ENCODE measurements at regions not wholly inside any gene's neighbourhood (a gene's known extent, or its start where the extent isn't known, plus 50 kb on each side); places are given as distances from the start of the nearest gene placed in this dataset.

DNA sequence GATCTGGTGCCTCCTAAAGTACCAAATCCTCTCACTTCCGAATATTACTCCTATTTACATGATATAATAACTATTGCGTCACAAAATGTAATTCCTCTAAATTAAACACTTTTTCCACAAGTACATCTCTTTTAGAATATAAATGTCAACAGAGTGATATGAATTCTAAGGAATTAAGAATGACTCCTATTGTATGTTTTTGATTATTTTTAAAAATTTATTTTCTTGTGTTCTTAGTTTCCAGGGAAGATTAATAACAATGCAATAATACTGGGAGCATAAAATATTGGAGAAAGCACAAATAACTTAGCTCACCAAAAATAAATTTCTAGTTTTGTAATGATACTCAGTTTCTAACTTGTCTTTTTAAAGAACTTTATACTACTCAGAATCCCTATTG is 184.9 kb downstream of the PCDH18 start:
- H3K9ac ChIP-seq (ENCODE audit: control insufficient read depth, insufficient read depth, low read length), result no peak overlapping the region
- H3K4me2 ChIP-seq (ENCODE audit: control insufficient read depth, insufficient read depth), result no peak overlapping the region
- no peaks in the 10 kb centered on the region for H3K36me3 ChIP-seq (ENCODE audit: control insufficient read depth in 2 of 2, insufficient read depth in 2 of 2, low read length in 1 of 2)
- ATAC-seq (no peak), DNase-seq (ENCODE audit: low read depth, low spot score) (no peak), FAIRE-seq (no peak)
- H4K20me1 ChIP-seq (ENCODE audit: control insufficient read depth, insufficient read depth), result no peaks in the 10 kb centered on the region
- no peaks in the 10 kb centered on the region for H3K4me1 ChIP-seq (ENCODE audit: control insufficient read depth, insufficient read depth, low read length)
- CTCF ChIA-PET, result no interaction called here
- no TSS peak for BruUV-seq (replicated peaks)
- H3K27ac ChIP-seq (ENCODE audit: control insufficient read depth, insufficient read depth), result no peak overlapping the region
- H3K27me3 ChIP-seq (replicated peaks in 1 of 2; ENCODE audit: control insufficient read depth in 2 of 2, insufficient read depth in 2 of 2, low read length in 1 of 2), result no peaks in the 10 kb centered on the region
- no peak overlapping the region for H2AFZ ChIP-seq (ENCODE audit: control insufficient read depth, low read depth, low read length)
- SMC1A ChIA-PET (ENCODE audit: uncharacterized antibody, unreplicated experiment), result no interaction called here
- POLR2A ChIA-PET, result interaction anchor here (0.6 kb wide), 1 partner anchor 84 kb away, joined by 3 read pairs; no protein-coding TSS in a partner anchor
- RAD21 ChIA-PET (ENCODE audit: unreplicated experiment), result no interaction called here
- no peak overlapping the region for H3K4me3 ChIP-seq
- no peaks in the 10 kb centered on the region for H3K79me2 ChIP-seq (ENCODE audit: control insufficient read depth, insufficient read depth, low read length)
- WGBS (ENCODE audit: insufficient coverage, insufficient replicate concordance, low lambda C conversion rate, missing lambda C conversion rate), result 42% methylated on average over 2 of the region's 2 CpGs
- intact Hi-C loops (cut with micrococcal nuclease; ENCODE audit: unreplicated experiment) (no loop called here), in situ Hi-C loops (cut with MboI) (no loop called here)
- TF ChIP-seq, protein P1, sequence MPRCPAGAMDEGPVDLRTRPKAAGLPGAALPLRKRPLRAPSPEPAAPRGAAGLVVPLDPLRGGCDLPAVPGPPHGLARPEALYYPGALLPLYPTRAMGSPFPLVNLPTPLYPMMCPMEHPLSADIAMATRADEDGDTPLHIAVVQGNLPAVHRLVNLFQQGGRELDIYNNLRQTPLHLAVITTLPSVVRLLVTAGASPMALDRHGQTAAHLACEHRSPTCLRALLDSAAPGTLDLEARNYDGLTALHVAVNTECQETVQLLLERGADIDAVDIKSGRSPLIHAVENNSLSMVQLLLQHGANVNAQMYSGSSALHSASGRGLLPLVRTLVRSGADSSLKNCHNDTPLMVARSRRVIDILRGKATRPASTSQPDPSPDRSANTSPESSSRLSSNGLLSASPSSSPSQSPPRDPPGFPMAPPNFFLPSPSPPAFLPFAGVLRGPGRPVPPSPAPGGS (IDR thresholded peaks at IDR 0.05; ENCODE audit: borderline replicate concordance, insufficient read depth, low read depth, low read length, poor library complexity, severe bottlenecking), result no peak
- TF ChIP-seq ZZZ3 (IDR thresholded peaks at IDR 0.05; ENCODE audit: control insufficient read depth, insufficient read length, low read depth) (no peak), STAT1 (conservative IDR thresholded peaks at IDR 0.05) (no peak), RAD51 (IDR thresholded peaks at IDR 0.05) (no peak), ZNF207 (IDR thresholded peaks at IDR 0.05; ENCODE audit: borderline replicate concordance) (no peak), HDAC2 (IDR thresholded peaks at IDR 0.05) (no peak)
- no peaks in the 10 kb centered on the region for H3K9me3 ChIP-seq (replicated peaks; ENCODE audit: control insufficient read depth, insufficient read depth, low read length)

DNA sequence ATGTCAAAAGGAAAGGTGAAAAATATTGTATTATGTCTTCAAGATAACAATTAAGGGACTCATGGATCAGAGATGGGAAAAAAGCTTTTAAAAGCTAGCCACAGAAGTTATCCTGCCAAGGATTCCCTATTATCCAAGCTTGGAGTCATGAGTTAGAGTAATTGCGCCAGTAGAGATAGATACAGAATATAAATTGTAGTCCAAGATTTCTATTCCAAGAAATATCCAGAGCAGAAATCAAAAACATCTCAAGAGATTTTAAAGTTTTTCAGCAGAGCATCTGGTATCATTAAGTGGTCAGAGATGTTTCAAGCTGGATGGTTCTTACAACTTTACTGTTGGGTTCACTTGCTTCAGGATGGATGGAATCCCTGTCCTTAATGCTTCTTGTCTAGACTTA is 186.7 kb downstream of the PCDH18 start:
- no peak overlapping the region for H3K4me2 ChIP-seq (ENCODE audit: control insufficient read depth, insufficient read depth)
- DNase-seq (ENCODE audit: low read depth, low spot score), result no peak
- no peak for ATAC-seq
- no peaks in the 10 kb centered on the region for H3K79me2 ChIP-seq (ENCODE audit: control insufficient read depth, insufficient read depth, low read length)
- intact Hi-C loops (cut with micrococcal nuclease; ENCODE audit: unreplicated experiment) (no loop called here), in situ Hi-C loops (cut with MboI) (no loop called here)
- 29% methylated on average over 1 of the region's 1 CpG for WGBS (ENCODE audit: insufficient coverage, insufficient replicate concordance, low lambda C conversion rate, missing lambda C conversion rate)
- H3K36me3 ChIP-seq (ENCODE audit: control insufficient read depth in 2 of 2, insufficient read depth in 2 of 2, low read length in 1 of 2), result no peaks in the 10 kb centered on the region
- SMC1A ChIA-PET (ENCODE audit: uncharacterized antibody, unreplicated experiment), result no interaction called here
- H3K27ac ChIP-seq (ENCODE audit: control insufficient read depth, insufficient read depth), result no peak overlapping the region
- BruUV-seq (replicated peaks), result no TSS peak
- H2AFZ ChIP-seq (ENCODE audit: control insufficient read depth, low read depth, low read length), result no peak overlapping the region
- H3K27me3 ChIP-seq (replicated peaks in 1 of 2; ENCODE audit: control insufficient read depth in 2 of 2, insufficient read depth in 2 of 2, low read length in 1 of 2), result no peaks in the 10 kb centered on the region
- no peak overlapping the region for H3K4me3 ChIP-seq
- FAIRE-seq, result no peak
- no peak overlapping the region for H3K9ac ChIP-seq (ENCODE audit: control insufficient read depth, insufficient read depth, low read length)
- H3K4me1 ChIP-seq (ENCODE audit: control insufficient read depth, insufficient read depth, low read length), result no peaks in the 10 kb centered on the region
- CTCF ChIA-PET, result no interaction called here
- RAD21 ChIA-PET (ENCODE audit: unreplicated experiment), result no interaction called here
- H4K20me1 ChIP-seq (ENCODE audit: control insufficient read depth, insufficient read depth), result no peaks in the 10 kb centered on the region
- POLR2A ChIA-PET, result no interaction called here
- H3K9me3 ChIP-seq (replicated peaks; ENCODE audit: control insufficient read depth, insufficient read depth, low read length), result no peaks in the 10 kb centered on the region
- TF ChIP-seq HDGF (IDR thresholded peaks at IDR 0.05) (no peak), ZNF384 (IDR thresholded peaks at IDR 0.05; ENCODE audit: borderline replicate concordance, low read depth, low read length) (no peak), ZNF207 (IDR thresholded peaks at IDR 0.05; ENCODE audit: borderline replicate concordance) (no peak), NRF1 (conservative IDR thresholded peaks at IDR 0.05; ENCODE audit: low read depth, low read length) (no peak), YBX1 (IDR thresholded peaks at IDR 0.05) (no peak)
- TF ChIP-seq, protein P2, sequence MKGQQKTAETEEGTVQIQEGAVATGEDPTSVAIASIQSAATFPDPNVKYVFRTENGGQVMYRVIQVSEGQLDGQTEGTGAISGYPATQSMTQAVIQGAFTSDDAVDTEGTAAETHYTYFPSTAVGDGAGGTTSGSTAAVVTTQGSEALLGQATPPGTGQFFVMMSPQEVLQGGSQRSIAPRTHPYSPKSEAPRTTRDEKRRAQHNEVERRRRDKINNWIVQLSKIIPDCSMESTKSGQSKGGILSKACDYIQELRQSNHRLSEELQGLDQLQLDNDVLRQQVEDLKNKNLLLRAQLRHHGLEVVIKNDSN (IDR thresholded peaks at IDR 0.05; ENCODE audit: borderline replicate concordance, extremely low read length, insufficient read depth, low read depth, low read length), result no peak
- TF ChIP-seq, protein P3, sequence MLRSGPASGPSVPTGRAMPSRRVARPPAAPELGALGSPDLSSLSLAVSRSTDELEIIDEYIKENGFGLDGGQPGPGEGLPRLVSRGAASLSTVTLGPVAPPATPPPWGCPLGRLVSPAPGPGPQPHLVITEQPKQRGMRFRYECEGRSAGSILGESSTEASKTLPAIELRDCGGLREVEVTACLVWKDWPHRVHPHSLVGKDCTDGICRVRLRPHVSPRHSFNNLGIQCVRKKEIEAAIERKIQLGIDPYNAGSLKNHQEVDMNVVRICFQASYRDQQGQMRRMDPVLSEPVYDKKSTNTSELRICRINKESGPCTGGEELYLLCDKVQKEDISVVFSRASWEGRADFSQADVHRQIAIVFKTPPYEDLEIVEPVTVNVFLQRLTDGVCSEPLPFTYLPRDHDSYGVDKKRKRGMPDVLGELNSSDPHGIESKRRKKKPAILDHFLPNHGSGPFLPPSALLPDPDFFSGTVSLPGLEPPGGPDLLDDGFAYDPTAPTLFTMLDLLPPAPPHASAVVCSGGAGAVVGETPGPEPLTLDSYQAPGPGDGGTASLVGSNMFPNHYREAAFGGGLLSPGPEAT (IDR thresholded peaks at IDR 0.05; ENCODE audit: low read depth), result no peak
- TF ChIP-seq, protein P4, sequence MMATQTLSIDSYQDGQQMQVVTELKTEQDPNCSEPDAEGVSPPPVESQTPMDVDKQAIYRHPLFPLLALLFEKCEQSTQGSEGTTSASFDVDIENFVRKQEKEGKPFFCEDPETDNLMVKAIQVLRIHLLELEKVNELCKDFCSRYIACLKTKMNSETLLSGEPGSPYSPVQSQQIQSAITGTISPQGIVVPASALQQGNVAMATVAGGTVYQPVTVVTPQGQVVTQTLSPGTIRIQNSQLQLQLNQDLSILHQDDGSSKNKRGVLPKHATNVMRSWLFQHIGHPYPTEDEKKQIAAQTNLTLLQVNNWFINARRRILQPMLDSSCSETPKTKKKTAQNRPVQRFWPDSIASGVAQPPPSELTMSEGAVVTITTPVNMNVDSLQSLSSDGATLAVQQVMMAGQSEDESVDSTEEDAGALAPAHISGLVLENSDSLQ (IDR thresholded peaks at IDR 0.05), result no peak
